GM18861 (cell line): ENCODE measurements at regions not wholly inside any gene's neighbourhood (a gene's known extent, or its start where the extent isn't known, plus 50 kb on each side); places are given as distances from the start of the nearest gene placed in this dataset.
"Not testable (repeated sequence)": the region's sequence is repeated elsewhere in the genome, so short reads cannot be mapped to it uniquely, and the experiment has no call there.

Source experiments
- ATAC-seq: cut with Tn5 transposase; IDR thresholded peaks from one replicate; pipeline ENCODE4 v1.9.1; 2021; ENCODE audit not compliant: unreplicated experiment

DNA sequence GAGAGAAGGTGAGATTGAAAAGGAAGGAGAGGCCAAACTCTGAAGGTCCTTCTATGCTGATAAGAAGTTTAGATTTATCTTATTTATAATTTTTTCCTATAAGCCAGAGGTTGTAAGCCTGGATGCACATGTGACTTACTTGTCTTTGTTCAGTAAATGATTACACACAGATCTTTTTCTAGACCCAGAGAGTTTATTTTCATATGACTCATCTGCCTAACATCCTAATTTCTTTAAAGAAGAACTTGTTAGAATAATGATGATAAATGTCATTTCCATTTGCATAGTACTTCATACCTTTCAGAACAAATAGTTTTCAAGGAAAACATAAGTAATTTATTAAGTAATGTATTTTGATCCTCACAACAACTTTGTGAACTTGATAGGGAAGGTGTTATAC lies 434.8 kb upstream of the DPH6 start:
- ATAC-seq: no peak

DNA sequence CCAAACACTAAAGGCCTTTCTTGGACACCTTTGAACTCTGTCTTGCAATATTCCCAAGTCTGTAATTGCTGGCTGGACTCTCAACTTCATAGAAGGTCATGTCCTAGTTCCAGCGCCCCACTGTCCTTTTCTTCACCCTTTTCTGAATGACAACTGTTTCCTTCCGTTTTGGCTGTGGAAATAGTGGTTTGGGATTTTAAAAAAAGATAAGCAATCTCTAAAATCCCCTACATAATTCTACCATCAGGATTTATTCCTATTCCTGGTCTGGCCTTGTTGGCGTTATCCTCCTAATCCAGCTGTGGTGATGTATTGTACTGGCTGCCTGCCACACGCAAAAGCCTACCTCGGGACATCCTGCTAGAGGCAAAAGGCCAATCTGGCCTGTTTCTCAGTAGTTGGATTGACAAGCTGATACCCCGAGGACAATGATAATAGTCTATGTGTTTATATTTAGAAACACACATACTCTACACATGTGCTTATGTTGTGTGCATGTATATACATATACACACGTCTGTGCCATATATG lies 440.3 kb upstream of the DPH6 start:
- no peak for ATAC-seq

DNA sequence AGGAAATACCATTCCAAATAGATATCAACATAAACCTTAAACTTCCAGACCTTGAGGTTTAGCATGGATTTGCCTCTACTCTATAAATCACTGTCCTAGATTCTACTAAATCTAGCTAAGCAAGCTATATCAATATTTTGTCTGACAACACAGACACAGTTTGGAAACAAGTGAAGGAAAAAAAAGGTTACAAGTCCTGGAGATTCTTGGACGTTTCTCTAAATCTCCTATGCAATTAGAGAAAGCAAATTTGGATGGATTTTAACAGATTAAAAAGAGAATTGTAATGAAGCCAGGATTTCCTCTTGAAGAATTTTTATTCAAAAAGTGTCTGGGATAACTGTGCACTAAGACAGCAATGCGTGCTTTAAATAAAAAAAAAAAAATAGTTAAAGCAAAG lies 441.1 kb upstream of the DPH6 start:
- ATAC-seq: no peak

DNA sequence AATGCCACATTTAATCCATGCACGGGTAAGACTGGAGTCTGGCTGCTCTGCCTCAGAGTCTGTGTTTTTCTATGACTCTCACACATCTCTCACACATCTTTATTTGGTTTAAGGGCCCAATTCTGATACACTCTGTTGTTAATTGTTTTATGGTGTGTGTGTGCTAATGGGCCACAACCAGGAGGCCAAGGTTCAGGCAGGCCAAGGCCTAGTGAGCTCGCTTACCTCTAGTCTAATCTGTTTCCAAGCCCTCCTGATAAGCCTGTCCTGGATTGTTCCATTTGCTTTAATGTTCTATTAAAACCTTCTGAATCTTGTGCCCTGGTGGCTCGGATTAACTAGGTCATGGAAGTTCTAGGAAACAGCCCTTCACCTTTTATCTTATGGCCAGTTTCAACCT lies 445.4 kb upstream of the DPH6 start:
- ATAC-seq: no peak

DNA sequence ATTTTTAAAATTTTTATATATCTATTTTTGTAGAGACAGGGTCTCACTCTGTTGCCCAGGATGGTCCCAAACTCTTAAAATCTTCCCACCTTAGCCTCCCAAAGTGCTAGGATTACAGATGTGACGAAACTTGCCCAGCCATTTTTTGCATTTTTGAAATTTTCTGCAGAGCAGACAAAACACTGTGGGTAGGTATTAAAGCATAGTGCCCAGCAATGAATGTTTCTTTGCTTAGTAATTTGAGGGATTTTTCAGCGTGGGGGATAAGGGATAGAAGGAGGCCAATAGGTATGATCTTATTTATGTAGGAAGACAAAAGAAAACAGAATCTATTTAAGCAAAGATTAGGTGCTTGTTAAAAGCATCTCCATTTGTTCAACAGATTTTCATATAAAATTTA lies 446.8 kb upstream of the DPH6 start:
- ATAC-seq: no peak

DNA sequence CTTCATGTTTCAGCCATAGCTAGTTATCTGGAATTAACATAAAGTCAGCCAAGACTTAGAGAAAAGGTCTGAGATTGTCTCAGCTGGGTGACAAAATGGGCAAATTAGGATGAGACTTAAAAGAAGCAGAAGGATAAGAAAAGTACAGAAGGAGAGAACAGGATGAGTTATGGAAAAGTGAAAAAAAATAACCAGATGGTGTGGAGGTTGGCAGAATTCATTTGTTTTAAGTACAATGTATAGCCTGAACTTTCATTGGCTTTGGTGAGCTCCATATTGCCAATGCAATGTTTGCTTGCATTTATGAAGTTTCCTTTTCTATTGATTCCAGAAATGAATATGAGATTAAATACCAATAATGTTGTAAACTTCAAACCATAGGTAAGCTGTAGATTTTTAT lies 447.2 kb upstream of the DPH6 start:
- ATAC-seq: no peak

DNA sequence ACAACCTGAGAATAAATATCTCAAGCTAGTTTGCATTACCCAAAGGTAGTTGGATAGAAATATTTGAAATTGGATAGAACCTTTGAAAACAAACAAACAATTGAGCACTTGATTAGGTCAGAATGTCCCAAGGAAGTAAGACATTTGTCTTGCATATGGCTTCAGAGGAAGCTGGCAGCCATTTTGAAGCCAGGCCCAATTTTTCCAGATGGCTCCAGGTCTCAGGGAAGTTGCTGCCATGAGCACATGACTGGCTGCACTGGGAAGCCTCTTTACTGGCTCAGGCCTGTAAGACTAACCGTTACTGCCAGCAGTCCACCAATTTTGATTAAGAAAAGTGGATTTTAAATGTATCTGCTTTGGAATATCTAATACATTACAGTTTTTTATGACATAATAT lies 448.9 kb upstream of the DPH6 start:
- ATAC-seq: no peak

DNA sequence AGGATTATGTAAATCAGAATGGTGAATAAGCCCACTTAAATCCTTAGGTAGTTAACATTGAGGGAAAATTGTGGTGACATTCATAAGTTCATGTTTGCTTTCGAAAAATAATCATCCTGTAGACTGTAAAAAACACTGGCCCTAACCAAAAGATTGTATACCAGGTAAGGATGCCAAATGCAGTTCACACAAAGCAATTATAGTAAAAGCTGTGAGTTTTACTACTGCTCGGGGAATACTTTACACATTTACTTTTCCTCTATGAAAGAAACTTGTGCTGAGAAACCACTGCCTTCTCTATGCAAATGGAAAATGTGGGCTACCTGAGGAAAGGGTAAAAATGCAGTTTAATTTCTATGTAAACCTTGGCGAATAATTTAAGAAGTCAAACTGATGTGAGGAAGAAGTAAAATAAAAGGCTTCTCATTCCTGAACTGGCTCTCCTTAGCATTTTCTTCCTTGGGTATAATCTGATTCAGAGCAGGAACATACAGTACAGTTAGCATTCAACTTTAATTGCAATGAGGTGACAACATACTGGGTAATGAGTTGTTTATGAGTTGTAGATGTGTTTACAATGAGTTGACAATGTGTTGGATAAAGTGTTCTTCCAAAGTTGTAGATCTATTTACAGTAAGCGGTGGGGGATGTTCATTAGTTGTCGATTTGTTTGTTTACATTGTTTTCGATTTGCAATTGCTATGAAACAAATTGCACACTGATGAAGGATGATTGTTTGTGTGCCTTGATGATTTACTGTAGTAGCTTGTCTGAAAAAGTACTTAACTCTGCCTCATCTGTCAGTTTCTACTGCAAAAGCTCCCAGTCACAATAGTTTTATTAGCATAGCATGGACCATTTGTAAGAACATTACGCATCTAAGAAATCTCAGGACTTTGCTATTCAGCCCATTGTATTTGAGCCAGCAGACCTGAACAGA lies 453.0 kb upstream of the DPH6 start:
- ATAC-seq: no peak

DNA sequence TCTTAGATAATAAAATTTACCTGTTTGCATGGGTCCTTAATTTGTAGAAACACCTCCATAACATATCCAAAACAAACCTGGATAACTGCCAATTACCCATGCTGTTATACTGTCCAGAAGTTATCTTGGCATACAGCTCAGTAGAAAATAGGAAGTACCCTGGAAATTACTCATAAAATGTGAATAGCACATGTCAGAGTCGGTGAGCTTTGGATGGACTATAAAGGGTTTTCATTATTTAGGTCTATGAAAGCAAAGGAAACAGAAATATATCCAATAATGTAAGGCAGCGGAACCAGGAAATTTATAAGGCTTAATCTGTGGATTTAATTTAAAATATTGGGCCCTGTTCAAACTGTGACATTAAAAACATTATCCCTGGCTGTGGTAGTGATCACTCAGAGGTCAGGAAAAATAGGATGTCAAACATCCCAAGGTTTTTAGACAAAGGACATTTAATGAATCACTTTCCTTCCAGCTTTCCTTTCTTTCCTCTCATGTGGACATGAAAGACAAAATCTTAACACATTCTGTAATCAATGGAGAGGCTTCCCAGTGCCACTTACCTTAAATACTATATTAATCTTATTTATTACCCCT lies 459.0 kb upstream of the DPH6 start:
- no peak for ATAC-seq

DNA sequence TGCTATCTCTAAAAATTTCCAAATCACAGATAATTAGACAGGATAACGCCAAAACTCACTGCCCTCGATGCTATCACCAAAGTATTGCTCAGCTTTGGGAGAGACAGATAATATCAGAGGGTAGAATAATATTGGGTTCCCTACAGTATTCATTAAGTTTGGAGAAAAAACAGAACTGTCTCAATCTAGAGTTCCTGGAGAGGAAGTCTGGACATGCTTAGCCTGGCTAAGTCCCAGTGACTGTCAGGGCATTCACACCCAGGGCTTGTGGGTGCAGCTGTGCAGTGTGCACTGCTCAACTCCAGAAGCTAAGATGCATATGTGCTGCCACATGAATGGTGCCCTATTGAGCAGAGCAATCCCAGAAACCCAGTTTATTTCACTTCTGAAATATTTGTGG lies 459.6 kb upstream of the DPH6 start:
- ATAC-seq: no peak

DNA sequence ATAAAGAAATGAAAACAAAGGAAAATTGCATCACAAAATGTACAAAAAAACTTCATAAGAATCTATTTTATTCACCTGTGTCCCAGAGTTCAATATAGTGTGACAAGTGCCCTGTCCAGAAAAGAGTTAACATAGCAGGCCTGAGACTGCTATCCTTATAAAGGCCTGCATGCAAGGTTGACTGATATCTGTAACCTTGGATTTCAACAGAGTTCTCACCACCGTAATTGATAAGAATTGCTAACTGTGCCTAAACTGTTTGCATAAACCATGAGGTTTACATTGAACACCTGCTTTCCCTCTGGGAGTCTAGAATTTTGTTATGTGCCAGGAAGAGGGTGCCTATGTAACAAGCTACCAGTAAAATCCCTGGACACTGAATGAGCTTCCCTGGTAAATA lies 461.7 kb upstream of the DPH6 start:
- no peak for ATAC-seq

DNA sequence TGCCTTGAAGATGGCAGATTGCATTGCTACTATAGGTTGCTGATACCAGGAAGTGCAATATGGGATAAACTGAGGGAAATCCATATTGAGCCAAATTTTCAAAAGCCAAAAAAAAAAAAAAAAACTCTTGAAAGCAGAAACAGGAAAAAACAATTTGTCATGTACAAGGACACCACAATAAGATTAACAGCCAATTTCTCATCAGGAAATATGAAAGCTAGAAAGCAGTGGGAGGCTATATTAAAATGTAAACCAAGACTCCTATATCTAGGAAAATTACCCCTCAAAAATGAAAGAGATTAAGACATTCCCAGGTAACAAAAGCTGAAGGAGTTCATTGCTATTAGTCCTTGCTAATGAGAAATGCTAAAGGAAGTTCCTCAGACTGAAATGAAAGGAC lies 462.8 kb upstream of the DPH6 start:
- no peak for ATAC-seq

DNA sequence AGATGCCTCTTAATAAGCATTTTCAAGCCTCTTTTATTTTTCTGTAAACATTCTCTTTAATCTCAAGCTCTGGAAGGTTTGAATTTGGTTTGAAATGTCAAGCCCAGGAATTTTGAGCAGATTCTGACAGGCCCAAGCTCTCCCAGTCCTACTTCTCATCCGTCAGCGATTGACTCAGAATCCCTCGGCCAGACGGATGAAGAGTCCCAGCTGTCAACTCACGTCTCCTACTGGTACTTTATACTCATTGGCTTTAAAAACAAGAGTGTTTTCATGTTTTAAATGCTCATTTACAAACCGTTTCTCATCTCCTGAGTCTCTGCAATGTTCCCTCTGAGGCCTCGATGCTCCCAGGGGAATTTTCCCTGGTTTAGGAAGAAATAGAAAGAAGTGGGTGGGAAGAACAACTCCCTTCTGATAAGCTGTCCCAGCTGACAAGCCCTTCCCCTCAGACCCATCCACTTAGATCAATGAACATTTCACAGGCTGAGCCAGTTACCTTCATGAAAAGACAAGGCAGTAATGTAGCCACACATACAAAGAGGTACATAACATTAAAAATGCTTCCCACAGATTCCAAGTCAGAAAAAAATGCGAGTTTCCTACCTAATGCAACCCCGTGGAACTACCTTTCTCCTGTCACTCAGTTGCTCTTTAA lies 478.2 kb upstream of the DPH6 start:
- no peak for ATAC-seq

DNA sequence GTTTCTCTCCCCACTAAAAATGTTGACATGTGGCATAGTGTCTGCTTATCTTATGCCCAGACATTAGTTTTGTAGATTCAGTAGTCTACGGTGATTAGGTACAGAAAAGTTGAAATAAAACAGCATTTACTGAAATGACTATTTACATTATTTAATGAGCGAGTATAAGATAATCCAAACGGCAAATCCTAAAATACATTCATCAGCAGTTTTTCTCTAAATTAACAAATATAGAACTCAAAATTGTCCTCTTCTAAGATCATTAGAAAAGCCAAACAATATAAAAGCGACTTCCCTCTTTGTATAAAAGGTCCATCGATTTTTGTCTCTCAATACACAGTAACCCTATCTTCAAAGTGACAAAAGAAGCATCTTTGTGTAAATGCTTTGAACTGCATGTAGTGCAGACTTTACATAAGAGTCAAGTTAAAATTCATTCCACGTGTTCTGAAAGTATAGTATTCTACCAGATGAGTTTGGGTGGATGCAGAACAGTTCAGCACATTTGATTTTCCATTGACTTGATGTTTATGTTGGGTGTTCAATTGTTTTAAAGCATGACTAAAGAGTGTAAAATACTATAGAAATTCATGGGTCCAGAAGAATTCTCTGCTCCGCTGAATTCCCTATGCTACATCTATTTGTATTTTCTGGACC lies 480.8 kb upstream of the DPH6 start:
- no peak for ATAC-seq

DNA sequence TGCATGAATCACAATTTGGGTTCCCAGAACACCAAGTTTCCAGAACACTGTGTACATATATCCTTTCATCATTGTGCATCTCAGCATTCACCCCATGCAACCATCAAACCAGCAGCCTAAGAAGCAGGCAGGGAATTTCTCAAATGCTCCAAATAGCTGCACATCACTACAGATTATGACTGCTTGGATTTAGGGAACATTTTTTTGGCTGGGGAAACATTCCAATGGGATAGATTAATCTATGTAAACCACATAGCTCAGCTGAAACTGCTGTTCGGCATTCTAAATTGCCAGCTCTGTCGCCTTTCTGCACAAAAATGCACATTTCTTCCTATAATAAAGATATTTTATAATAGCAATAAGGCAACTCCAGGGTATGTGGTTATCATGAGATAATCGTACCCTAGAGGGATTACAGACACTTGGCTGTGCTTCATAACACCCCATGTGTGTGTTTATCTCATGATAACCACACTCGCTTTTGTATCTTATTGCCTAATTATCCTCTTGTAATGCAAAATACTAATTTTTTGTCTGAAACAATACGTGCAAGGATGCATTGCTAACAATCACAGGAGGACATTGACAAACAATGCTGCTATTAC lies 483.7 kb upstream of the DPH6 start:
- no peak for ATAC-seq

DNA sequence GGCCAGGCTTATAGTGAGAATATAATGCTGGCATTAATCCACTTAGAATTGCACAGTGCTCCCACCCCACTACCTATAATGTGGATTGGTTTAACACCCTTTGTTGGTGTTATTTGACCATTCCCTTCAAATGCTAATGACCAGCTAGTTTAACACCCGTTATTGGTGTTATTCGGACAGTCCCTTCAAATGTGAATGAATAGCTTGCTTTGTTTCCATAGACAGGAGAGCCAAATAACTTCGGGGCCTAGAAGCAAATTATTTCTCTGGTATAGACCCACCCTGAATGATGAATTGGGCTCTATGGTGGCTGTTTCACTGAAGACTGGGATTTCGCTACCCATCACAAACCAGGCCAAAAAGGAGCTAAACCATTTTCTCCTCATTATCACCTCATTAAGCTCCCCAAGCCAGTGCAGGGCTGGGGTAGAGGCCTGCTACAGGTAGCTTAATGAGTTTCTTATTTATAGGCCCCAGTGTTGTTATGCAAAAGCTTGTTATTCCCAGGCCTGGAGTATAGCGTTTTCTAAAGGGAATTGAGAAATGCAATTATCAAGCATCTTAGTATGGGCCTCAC lies 494.1 kb upstream of the DPH6 start:
- ATAC-seq: no peak

DNA sequence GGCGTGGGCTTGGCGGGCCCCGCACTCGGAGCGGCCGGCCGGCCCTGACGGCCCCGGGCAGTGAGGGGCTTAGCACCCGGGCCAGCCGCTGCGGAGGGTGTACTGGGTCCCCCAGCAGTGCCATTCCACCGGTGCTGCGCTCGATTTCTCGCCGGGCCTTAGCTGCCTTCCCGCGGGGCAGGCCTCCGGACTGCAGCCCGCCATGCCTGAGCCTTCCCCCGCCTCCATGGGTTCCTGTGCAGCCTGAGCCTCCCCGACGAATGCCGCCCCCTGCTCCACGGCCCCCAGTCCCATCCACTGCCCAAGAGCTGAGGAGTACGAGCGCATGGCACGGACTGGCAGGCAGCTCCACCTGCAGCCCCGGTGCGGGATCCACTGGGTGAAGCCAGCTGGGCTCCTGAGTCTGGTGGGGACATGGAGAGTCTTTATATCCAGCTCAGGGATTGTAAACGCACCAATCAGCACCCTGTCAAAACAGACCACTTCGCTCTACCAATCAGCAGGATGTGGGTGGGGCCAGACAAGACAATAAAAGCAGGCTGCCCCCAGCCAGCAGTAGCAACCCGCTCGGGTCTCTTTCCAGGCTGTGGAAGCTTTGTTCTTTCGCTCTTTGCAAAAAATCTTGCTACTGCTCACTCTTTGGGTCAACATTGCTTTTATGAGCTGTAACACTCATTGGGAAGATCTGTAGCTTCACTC lies 501.2 kb upstream of the DPH6 start:
- ATAC-seq: not testable (repeated sequence)

DNA sequence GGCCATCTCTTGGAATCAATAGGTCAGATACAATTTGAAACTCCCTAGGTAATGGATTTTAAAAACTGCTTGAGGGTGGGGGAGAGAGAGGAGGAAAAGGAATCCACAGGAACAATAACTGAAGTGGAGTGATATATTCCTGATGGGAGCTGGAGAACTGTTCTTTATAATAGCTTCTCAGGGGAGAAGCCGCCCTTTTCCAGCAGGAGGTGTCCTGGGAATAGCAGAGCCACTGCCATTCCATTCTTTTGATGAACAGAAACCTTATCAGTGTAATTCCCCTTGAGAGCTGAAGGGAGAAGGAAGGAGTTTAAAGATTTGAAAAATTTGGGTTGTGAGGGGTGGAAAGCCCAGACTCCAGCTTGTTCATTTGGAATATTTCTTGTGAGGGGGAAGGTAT lies 504.9 kb upstream of the DPH6 start:
- ATAC-seq: no peak

DNA sequence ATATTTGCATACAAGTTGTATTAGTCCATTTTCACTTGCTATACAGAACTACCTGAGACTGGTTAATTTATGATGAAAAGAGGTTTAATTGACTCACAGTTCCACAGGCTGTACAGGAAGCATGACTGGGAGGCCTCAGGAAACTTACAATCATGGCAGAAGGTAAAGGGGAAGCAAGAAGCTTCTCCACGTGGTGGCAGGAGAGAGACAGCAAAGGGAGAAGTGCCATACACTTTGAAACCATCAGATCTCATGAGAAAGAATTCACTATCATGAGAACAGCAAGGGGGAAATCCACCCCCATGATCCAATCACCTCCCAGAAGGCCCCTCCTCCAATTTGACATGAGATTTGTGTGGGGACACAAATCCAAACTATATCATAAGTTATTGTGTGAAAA lies 506.7 kb upstream of the DPH6 start:
- ATAC-seq: not testable (repeated sequence)

DNA sequence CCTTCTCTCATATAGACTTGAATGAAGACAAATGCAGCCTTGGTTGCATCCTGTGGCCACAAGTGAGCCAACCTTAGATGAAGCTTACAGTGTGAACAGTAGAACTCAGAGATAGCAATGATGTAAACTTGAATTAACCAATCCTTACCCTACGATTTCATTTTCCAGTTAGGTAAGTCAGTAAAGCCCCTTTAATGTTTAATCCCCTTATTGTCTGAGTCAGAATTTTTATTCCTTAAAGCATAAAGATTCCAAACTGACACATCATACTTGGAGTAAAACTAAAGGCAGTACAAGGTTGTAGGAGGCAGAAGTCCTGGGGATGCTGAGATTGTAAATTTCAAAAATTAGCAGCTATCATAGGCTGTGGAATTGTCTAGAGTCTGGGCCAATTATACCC lies 507.8 kb upstream of the DPH6 start:
- ATAC-seq: no peak
